Kidney (tissue), 10 donors: ENCODE measurements at regions not wholly inside any gene's neighbourhood (a gene's known extent, or its start where the extent isn't known, plus 50 kb on each side); places are given as distances from the start of the nearest gene placed in this dataset.
"Not testable (repeated sequence)": the region's sequence is repeated elsewhere in the genome, so short reads cannot be mapped to it uniquely, and the experiment has no call there.

ENCODE experiments used
- DNase-seq, 5 donors: peaks; one replicate each; pipeline ENCODE4 v3.0.0-alpha.2; 2013 to 2020
- FAIRE-seq: peaks from 2 replicates; lab custom pipeline; 2012; peaks lifted over from hg19 to GRCh38; lab: Jason Lieb, UNC
- H3K27ac ChIP-seq, 2 donors: one replicate each; pipeline ENCODE4 v1.7.0; 2013; ENCODE audit warnings: low read depth in 2 of 2, low read length in 2 of 2, inconsistent platforms in 1 of 2
- H3K27me3 ChIP-seq: one replicate; pipeline ENCODE4 v1.7.1; 2013; ENCODE audit warnings: low read length, inconsistent platforms; ENCODE audit not compliant: control insufficient read depth, insufficient read depth
- H3K36me3 ChIP-seq, 3 donors: one replicate each; pipeline versions ENCODE4 v1.7.0 to v1.7.1; 2013; ENCODE audit warnings: low read length in 3 of 3, control low read depth in 1 of 3, inconsistent platforms in 1 of 3; ENCODE audit not compliant: insufficient read depth in 3 of 3, control insufficient read depth in 2 of 3
- H3K4me1 ChIP-seq, 3 donors: one replicate each; pipeline versions ENCODE4 v1.7.0 to v1.7.1; 2013; ENCODE audit warnings: low read length in 3 of 3, inconsistent platforms in 1 of 3, low read depth in 1 of 3; ENCODE audit not compliant: control insufficient read depth in 2 of 3, insufficient read depth in 2 of 3
- H3K4me3 ChIP-seq, 3 donors: one replicate each; pipeline versions ENCODE4 v1.7.0 to v1.8.1; 2013; ENCODE audit warnings: low read length in 3 of 3, control low read depth in 1 of 3, inconsistent platforms in 1 of 3
- H3K9ac ChIP-seq, 3 donors: one replicate each; pipeline versions ENCODE4 v1.7.0 to v1.7.1; 2013; ENCODE audit warnings: low read length in 3 of 3, control low read depth in 1 of 3, inconsistent platforms in 1 of 3
- H3K9me3 ChIP-seq, 3 donors: one replicate each; pipeline versions ENCODE4 v1.7.0 to v1.7.1; 2013; ENCODE audit warnings: low read length in 3 of 3, control low read depth in 1 of 3, inconsistent platforms in 1 of 3; ENCODE audit not compliant: control insufficient read depth in 2 of 3, insufficient read depth in 1 of 3
- intact Hi-C: fragments of 100-400 bp; cut with DNase I; formaldehyde crosslinking; loops from one replicate; pipeline ENCODE4 v1.11.1; 2022
- donor health status: control.
- donor health status: control.
- donor health status: DM: yes; HTN: yes; CAD: no.
- donor health status: Normal renal cell carcinoma (clear cell type).

- intact Hi-C loops, H3K9me3 ChIP-seq, H3K27me3 ChIP-seq, FAIRE-seq, H3K4me3 ChIP-seq, H3K4me1 ChIP-seq, H3K36me3 ChIP-seq, H3K9ac ChIP-seq, H3K27ac ChIP-seq, DNase-seq: not testable (repeated sequence)
These were observed 171.9 kb upstream of the TGIF2LY start for GRCh38 chrY:3406896-3407452.

- H3K27ac ChIP-seq, intact Hi-C loops, H3K4me1 ChIP-seq, H3K9me3 ChIP-seq, H3K36me3 ChIP-seq, FAIRE-seq, H3K9ac ChIP-seq, DNase-seq, H3K4me3 ChIP-seq, H3K27me3 ChIP-seq: not testable (repeated sequence)
These were observed 168.5 kb upstream of the TGIF2LY start for GRCh38 chrY:3410322-3410892.
